GM04503 (cell line): ENCODE measurements at regions not wholly inside any gene's neighbourhood (a gene's known extent, or its start where the extent isn't known, plus 50 kb on each side); places are given as distances from the start of the nearest gene placed in this dataset.
"Not testable (repeated sequence)": the region's sequence is repeated elsewhere in the genome, so short reads cannot be mapped to it uniquely, and the experiment has no call there.

Experiments
- DNase-seq: peaks from one replicate; pipeline ENCODE4 v3.0.0-alpha.2; 2012; ENCODE audit warnings: low read depth

GRCh38 chr10:78651287-78651686 is 417.5 kb upstream of the ZMIZ1 start:
- DNase-seq = no peak

- no peak for DNase-seq
Observed at GRCh38 chr10:78653555-78653954, 415.2 kb upstream of the ZMIZ1 start.

DNA sequence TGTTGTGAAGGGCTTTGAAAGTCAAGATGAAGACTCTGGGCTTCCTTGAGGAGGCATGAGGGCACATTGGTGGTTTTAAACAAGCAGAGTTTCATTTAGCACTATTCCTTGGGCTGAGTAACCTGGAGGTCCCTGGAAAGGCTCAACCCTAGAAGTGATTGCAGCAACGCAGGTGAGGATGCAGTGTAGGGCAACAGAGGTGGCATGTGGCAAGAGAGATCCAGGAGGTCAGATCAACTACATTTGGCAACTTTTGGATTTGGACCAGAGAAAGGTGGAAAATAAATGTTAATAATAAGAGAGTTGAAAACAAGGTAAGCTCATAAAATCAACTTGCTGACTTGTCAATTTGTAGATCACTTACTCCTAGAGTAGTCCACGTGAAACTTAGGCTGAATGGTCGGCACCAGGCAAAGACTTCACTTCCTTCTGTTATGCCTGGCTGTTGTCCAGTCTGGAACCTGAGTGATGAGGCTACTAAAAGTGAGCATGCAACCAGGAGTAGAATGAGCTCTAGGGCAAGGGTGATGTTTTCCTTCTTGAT is 414.6 kb upstream of the ZMIZ1 start:
- no peak for DNase-seq

- DNase-seq = no peak
Observed at GRCh38 chr10:78655979-78656378, 412.8 kb upstream of the ZMIZ1 start.

DNA sequence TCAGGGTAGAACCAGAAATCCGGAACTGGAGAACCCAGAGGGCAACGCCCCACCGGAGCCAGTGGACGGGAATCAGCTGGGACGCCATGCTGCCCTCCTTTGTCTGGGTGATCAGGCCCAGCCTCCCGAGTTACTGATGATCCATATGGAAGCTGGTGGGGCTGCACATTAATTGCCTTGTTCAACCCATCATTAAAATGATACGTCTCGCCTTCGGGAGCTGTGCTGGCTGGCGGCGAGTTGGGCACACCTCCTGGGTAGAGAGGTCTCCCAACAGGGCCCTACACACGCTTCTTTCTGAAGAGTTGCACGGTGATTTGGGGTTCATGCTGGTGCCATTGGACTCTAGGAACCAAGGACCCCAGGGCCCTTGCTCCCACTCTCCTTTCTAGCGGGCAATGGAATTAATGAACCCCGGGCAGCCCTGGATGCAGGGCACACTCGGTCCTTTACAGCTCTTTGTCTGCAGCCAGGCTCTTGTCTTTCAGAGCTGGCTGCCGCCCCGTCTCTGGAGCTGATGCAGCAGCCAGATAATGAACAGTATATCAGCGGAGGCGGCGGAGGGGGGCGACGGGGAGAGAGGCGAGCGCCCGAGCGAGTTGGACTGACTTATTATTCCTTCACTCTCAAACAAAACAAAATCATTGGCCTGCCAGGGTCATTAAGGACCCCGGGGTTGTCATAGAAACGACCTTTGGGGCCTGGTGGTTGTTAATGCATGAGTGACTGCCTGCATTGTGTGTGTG is 412.2 kb upstream of the ZMIZ1 start:
- DNase-seq = no peak

- no peak for DNase-seq
Observed at GRCh38 chr10:78657163-78657861, 411.5 kb upstream of the ZMIZ1 start.

DNA sequence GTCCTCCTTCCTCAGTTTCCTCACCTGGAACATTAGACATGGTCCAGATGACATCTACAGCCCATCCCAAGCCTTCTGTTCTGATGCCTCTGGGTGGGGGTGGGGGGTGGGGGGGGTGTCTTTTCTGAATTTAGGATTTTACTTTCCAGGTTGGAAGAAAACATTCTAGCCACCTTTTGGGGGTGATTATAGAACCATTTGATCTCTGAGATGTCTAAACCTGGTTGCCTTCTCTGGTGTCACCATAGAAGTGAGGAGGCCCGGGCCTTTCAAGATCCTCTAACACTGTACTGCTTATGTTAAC is 411.0 kb upstream of the ZMIZ1 start:
- no peak for DNase-seq

GRCh38 chr10:78658645-78659597 is 409.8 kb upstream of the ZMIZ1 start:
- DNase-seq = no peak

GRCh38 chr10:78659598-78659967 is 409.2 kb upstream of the ZMIZ1 start:
- no peak for DNase-seq

GRCh38 chr10:78660446-78661106 is 408.2 kb upstream of the ZMIZ1 start:
- DNase-seq = no peak

GRCh38 chr10:78663721-78664120 is 405.0 kb upstream of the ZMIZ1 start:
- DNase-seq = no peak

DNA sequence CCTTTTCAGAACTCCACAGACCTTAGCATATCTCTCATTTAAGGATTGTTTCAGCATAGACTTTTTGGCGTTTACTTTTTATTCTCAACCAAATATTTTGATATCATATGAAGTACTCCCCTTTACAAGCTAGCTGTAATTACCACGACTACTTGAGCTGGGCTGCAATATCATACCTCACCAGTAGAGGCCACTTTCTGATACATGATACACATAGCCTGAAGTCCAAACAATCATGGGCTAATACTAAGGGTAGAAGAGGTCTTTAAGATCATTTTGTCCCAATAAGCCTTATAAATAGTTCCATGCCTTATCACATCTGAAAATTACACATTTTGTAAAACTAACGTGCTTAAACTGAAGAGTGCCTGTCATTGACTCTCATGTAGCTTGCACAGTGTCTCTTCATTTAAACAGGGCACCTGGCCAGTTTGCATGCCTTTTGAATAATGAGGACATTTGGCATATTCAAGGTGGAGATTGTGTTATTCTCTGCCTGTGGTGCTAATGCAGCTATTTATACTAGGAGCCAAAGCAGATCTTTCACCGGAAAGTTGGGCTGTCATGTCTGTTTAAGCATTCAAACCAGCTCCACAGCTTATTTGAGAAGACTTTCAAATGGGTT is 403.7 kb upstream of the ZMIZ1 start:
- DNase-seq = no peak

DNA sequence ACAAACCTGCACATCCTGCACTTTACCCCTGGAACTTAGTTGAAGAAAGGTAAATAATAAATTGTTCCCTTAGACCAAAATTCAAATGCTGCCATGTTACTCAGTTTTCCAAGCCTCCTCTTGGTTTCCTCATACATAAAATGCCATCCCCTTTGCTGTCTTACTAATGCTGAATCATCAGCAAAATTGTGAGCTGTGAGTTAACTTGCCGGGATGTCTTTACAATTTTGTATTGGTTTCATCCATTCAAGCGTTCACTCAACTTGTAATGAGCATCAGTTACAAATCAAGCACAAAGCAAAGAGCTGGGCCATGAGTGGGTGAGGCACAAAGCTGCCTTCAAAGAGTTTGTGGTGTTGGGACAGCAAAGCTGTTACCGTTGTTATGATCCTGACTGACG is 395.8 kb upstream of the ZMIZ1 start:
- DNase-seq = no peak

DNA sequence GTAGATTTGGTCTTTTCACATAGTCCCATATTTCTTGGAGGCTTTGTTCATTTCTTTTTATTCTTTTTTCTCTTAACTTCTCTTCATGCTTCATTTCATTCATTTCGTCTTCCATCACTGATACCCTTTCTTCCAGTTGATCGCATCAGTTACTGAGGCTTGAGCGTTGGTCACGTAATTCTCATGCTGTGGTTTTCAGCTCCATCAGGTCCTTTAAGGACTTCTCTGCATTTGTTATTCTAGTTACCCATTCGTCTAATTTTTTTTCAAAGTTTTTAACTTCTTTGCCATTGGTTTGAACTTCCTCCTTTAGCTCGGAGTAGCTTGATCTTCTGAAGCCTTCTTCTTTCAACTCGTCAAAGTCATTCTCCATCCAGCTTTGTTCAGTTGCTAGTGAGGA is 387.6 kb upstream of the ZMIZ1 start:
- not testable (repeated sequence) for DNase-seq

- not testable (repeated sequence) for DNase-seq
Observed at GRCh38 chr10:78681986-78682385, 386.8 kb upstream of the ZMIZ1 start.

DNA sequence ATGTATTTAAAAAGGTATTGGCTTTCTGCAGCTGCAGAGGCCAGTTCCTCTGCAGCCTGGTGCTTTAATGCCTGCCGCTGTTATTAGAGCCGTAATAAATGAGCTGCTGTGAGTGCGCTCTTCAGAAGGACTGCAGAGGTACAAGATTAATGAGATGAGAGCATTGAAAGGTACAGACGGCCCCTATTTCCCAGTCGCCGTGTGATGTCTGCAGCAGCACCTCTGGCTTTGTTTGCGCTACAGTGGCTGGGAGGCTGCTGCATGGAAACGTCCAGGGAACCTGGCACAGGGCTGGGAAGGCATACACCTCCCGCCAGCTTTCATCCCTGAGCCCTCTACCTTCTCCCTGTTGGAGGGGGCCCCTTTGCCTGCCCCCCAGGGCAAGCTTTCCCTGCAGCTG is 383.8 kb upstream of the ZMIZ1 start:
- no peak for DNase-seq

DNA sequence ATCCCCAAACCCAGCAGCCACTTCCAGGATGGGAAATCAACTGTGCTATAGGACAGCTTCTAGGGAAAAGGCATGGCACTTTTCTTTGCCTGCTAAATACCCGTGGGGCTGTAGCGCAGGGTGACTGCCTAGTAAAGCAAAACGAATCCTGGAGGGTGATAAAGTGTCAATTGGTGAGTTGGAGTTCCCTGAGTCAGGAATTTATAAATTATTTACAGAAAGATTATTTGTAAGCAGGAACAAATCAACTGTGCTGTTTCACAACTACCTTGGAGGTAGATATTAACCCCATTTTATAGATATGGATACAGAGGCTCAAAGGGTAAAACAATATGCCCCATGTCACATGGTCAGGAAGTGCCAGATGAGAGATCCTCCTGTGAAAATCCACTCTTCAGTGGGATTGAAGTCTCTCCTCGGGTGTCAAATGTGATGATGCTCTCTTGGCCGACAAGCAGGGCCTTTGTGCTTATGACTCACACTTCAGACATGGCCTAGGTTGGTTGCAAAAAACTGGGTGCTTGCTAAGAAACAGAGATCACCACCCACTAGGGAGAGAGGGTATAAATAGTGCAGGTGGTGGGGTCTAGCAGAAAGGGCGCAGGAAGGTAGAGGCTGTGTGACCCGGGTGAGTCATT is 383.2 kb upstream of the ZMIZ1 start:
- DNase-seq = no peak

DNA sequence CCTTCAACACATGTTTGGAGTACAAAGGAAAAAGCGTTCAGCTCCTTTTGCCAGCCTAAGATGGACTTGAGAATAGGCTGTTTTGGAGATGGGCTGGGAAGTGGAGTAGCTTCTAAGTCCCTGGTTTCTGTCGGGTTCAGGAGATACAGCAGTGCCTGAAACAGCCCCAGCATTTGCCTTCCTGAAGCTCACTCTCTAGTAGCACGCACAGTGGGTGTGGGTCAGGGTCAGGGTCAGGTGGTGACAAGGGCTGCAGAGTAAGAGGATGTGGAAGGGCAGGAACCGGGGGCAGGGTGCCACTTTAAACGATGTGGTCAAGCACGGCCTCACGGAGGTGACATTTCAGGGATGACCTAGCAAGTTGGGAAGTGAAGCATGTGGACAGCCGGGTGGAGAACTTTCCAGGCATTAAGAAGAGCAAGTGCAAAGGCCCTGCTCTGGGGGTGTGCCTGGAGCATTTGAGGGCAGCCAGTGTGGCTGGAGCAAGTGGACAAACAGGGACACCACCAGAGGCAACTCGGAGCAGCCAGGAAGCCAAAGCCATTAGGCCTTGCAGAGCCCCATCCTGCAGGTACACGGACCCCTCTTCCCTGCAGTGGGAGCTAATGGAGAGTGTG is 382.2 kb upstream of the ZMIZ1 start:
- DNase-seq = no peak

- no peak for DNase-seq
Observed at GRCh38 chr10:78687626-78688025, 381.1 kb upstream of the ZMIZ1 start.

DNA sequence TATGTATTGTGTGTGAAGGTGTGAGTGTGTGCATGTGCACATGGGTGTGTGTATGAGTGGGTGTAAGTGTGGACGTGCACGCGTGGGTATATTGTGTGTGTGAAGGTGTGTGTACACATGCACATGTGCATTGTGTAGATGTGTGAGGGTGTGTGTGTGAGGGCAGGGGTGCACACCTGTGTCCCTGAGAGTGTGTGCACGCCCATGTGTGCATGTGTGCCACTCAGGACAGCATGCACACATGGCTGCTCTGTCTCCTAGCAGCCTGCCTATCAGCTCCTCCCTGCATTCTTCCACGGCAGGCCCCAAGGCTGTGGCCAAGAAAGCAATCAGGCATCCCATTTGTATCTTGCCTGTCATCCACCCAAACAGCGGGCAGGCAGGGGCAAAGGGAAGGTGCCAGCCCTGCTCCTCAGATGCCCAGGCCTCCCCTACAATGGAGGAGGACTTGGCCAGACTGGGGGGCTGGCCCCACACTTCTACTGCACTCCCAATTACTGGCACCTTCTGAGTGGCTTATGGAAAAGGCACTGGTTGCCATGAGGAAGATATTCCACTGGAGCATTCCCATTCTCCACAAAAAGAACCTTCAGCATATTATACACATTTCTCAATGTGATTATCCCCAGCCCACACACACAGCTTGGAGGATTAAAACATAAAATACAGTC is 380.4 kb upstream of the ZMIZ1 start:
- no peak for DNase-seq
